ENCODE measurements at regions not wholly inside any gene's neighbourhood (a gene's known extent, or its start where the extent isn't known, plus 50 kb on each side); places are given as distances from the start of the nearest gene placed in this dataset.

DNA sequence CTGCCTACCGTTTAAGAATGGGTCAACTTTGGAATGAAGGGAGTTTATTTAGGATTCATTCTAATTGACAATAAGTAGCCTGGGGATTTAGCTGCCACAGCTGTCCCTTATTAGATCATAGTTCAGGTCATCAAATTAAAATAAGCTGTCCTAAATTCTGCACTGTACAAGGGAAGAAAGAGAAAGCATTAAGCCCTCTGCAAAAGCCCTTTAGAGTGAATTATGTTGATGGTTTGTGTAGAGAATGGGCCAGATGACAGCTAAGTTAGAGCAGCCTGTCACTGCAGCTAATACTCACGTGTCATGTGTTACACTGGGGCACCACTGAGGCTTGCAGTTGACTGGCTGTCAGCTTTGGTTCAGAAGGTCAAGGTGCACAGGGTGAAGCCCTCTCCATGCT lies 737.1 kb upstream of the SLC10A2 start (continued):
- TF ChIP-seq, protein P1, sequence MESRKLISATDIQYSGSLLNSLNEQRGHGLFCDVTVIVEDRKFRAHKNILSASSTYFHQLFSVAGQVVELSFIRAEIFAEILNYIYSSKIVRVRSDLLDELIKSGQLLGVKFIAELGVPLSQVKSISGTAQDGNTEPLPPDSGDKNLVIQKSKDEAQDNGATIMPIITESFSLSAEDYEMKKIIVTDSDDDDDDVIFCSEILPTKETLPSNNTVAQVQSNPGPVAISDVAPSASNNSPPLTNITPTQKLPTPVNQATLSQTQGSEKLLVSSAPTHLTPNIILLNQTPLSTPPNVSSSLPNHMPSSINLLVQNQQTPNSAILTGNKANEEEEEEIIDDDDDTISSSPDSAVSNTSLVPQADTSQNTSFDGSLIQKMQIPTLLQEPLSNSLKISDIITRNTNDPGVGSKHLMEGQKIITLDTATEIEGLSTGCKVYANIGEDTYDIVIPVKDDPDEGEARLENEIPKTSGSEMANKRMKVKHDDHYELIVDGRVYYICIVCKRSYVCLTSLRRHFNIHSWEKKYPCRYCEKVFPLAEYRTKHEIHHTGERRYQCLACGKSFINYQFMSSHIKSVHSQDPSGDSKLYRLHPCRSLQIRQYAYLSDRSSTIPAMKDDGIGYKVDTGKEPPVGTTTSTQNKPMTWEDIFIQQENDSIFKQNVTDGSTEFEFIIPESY (IDR thresholded peaks at IDR 0.05; ENCODE audit: extremely low read depth, insufficient replicate concordance, low read length) = no peak
- TF ChIP-seq CBX3 (IDR thresholded peaks at IDR 0.05; ENCODE audit: low read depth) (no peak), TCF7L2 (IDR thresholded peaks at IDR 0.05; ENCODE audit: borderline replicate concordance, extremely low read depth, insufficient read depth, insufficient read length) (no peak), SP1 (IDR thresholded peaks at IDR 0.05; ENCODE audit: low read depth) (no peak), EZH2 (IDR thresholded peaks at IDR 0.05) (no peak), ELF1 (IDR thresholded peaks at IDR 0.05; ENCODE audit: borderline replicate concordance, low read depth) (no peak), POLR2AphosphoS5 (IDR thresholded peaks at IDR 0.05; ENCODE audit: low read depth, low read length) (no peak)

DNA sequence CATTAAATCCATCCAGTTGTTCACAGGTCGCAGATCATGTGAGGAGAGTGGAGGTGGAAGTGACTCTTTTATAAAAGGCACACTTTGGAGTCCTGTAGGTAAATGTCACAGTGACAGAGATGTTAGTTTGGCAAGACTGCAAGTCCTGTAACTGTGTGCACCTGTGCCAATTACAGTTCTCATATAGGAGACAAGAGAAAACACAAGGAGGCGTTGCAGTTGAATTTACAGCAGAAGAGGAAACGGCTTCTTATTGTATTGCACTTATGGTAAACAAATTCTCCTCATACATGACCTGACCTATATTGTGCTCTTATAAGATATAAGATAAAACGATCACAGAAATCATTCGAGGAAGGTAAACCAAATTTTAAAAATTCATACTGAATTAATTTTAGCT lies 732.8 kb upstream of the SLC10A2 start:
- BruUV-seq (replicated peaks) = no TSS peak
- intact Hi-C loops (cut with micrococcal nuclease) = loop anchor here (5.0 kb wide), 1 partner anchor 573 kb away; no protein-coding TSS in a partner anchor

More for the DNA sequence above, 732.8 kb upstream of the SLC10A2 start:
- H3K9me2 ChIP-seq (ENCODE audit: insufficient read depth) = no peaks in the 10 kb centered on the region
- CTCF ChIA-PET = no interaction called here
- no peak overlapping the region for H3K4me2 ChIP-seq (ENCODE audit: low read length)
- H3K9me3 ChIP-seq (ENCODE audit: control insufficient read depth in 1 of 2, insufficient read depth in 1 of 2, low read depth in 1 of 2, low read length in 2 of 2) = no peaks in the 10 kb centered on the region
- no peak overlapping the region for H3K4me3 ChIP-seq (replicated peaks in 1 of 2; ENCODE audit: low read depth in 1 of 2, low read length in 2 of 2)
- no peak for TF ChIP-seq ZNF274 (IDR thresholded peaks at IDR 0.05; ENCODE audit: low read depth, low read length)
- no peak for TF ChIP-seq EGR1 (IDR thresholded peaks at IDR 0.05; ENCODE audit: low read depth)
- no peak for TF ChIP-seq CEBPB (IDR thresholded peaks at IDR 0.05; ENCODE audit: low read depth)
- TF ChIP-seq, protein P2, sequence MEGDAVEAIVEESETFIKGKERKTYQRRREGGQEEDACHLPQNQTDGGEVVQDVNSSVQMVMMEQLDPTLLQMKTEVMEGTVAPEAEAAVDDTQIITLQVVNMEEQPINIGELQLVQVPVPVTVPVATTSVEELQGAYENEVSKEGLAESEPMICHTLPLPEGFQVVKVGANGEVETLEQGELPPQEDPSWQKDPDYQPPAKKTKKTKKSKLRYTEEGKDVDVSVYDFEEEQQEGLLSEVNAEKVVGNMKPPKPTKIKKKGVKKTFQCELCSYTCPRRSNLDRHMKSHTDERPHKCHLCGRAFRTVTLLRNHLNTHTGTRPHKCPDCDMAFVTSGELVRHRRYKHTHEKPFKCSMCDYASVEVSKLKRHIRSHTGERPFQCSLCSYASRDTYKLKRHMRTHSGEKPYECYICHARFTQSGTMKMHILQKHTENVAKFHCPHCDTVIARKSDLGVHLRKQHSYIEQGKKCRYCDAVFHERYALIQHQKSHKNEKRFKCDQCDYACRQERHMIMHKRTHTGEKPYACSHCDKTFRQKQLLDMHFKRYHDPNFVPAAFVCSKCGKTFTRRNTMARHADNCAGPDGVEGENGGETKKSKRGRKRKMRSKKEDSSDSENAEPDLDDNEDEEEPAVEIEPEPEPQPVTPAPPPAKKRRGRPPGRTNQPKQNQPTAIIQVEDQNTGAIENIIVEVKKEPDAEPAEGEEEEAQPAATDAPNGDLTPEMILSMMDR (IDR thresholded peaks at IDR 0.05 in 2 of 3, conservative IDR thresholded peaks at IDR 0.05 in 1 of 3; ENCODE audit: borderline replicate concordance in 1 of 3, insufficient read depth in 1 of 3, low read depth in 2 of 3, low read length in 2 of 3) = no peak
- TF ChIP-seq, protein P3, sequence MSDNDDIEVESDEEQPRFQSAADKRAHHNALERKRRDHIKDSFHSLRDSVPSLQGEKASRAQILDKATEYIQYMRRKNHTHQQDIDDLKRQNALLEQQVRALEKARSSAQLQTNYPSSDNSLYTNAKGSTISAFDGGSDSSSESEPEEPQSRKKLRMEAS (IDR thresholded peaks at IDR 0.05) = no peak
- TF ChIP-seq JUND (IDR thresholded peaks at IDR 0.05) = no peak
- POLR2A ChIA-PET = no interaction called here
- H3K79me2 ChIP-seq (ENCODE audit: insufficient read depth, low read length) = no peaks in the 10 kb centered on the region
- ATAC-seq (no peak), DNase-seq (ENCODE audit: low read depth, low spot score) (no peak)
- H4K20me1 ChIP-seq (ENCODE audit: insufficient read depth) = no peaks in the 10 kb centered on the region
- H2AFZ ChIP-seq (ENCODE audit: low read depth, low read length, poor library complexity, severe bottlenecking) = no peak overlapping the region
- H3K4me1 ChIP-seq (ENCODE audit: control insufficient read depth in 1 of 2, insufficient read depth in 2 of 2, low read length in 2 of 2) = no peaks in the 10 kb centered on the region
- H3K9ac ChIP-seq (ENCODE audit: low read length) = no peak overlapping the region
- H3K27me3 ChIP-seq (ENCODE audit: insufficient read depth, low read length) = no peaks in the 10 kb centered on the region
- no peaks in the 10 kb centered on the region for H3K36me3 ChIP-seq (ENCODE audit: control insufficient read depth in 1 of 2, insufficient read depth in 2 of 2, low read length in 2 of 2)
- RAD21 ChIA-PET (ENCODE audit: low non-redundant PET in 1 of 2, low total read pairs in 2 of 2, uncharacterized antibody in 2 of 2, unreplicated experiment in 2 of 2) = no interaction called here
- no peak overlapping the region for H3K27ac ChIP-seq (ENCODE audit: low read depth, low read length)

All from HCT116 (cell line).